ENCODE measurements at regions not wholly inside any gene's neighbourhood (a gene's known extent, or its start where the extent isn't known, plus 50 kb on each side); places are given as distances from the start of the nearest gene placed in this dataset.

DNA sequence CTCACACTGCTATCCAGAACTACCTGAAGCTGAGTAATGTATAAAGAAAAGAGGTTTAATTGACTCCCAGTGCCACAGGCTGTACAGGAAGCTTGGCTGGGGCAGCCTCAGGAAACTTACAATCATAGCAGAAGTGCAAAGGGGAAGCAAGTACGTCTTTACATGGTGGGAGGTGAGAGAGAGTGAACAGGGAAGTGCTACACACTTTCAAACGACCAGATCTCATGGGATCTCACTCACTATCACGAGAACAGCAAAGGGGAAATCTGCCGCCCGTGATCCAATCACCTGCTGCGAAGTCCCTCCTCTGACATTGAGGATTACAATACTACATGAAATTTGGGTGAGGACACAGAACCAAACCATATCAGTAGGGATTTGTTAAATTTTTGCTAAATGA is 150.4 kb upstream of the NXPH2 start:
- H3K9ac ChIP-seq (ENCODE audit: low read length): no peak overlapping the region
- peaks cover 6% of the 10 kb centered on the region for H3K4me1 ChIP-seq (ENCODE audit: control insufficient read depth, low read depth, low read length)
- no peak overlapping the region for H4K5ac ChIP-seq (ENCODE audit: low read length)
- no peak overlapping the region for H2BK120ac ChIP-seq (ENCODE audit: low read depth, low read length)
- H4K8ac ChIP-seq (ENCODE audit: low read depth, low read length): no peak overlapping the region
- H3K4me2 ChIP-seq (ENCODE audit: low read length): no peak overlapping the region
- no peak overlapping the region for H3K4me3 ChIP-seq (ENCODE audit: low read length)
- H3K27me3 ChIP-seq (ENCODE audit: insufficient read depth, low read length, poor library complexity): no peaks in the 10 kb centered on the region
- WGBS (ENCODE audit: extremely low coverage, insufficient coverage, low lambda C conversion rate): no CpG with 5 or more reads among the region's 6 CpGs
- no peak overlapping the region for H2BK5ac ChIP-seq (ENCODE audit: low read length)
- no peaks in the 10 kb centered on the region for H3K79me1 ChIP-seq (ENCODE audit: low read length)
- H3K23ac ChIP-seq (ENCODE audit: low read length): no peak overlapping the region
- H3K18ac ChIP-seq (ENCODE audit: low read length): no peak overlapping the region
- H3K79me2 ChIP-seq (ENCODE audit: control insufficient read depth, insufficient read depth, low read length): no peaks in the 10 kb centered on the region
- DNase-seq: no peak
- H3K56ac ChIP-seq (ENCODE audit: low read length): no peak overlapping the region
- no peak overlapping the region for H2BK15ac ChIP-seq (replicated peaks; ENCODE audit: low read depth)
- H3K36me3 ChIP-seq (ENCODE audit: control insufficient read depth, insufficient read depth, low read length): no peaks in the 10 kb centered on the region
- H3K4ac ChIP-seq (ENCODE audit: low read depth, low read length): no peak overlapping the region
- no peak overlapping the region for H2AK5ac ChIP-seq (ENCODE audit: low read length)
- no peak overlapping the region for H3K27ac ChIP-seq (ENCODE audit: low read depth, low read length)

DNA sequence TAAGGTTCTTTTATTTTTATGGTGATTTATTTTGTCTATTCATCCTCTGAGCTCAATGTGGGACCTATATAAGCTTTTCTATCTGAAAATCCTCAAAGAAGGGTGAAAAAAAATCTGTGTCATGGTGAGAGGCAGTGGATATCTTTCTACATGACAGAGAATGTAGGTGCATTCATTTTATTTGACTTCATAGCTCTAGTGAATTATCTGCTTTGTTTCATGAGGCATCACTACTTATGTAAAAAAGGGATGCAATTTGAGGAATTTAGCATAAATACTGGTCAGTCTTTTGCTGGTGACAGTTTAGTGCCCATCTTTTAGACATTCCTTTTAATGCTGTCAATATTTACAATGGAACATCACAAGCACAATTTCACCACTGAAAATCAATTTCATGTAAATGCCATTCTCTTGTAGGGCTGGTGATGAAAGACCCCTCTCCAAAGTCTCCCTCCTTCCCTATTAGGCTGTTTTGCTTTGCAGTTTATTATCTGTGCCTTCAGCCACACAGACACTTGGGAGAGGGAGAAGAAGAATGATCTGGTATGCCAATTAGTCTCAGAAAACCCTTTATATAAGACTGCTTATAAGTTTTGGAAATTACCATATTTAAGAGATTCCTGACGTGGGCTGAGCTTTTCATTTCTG is 148.3 kb upstream of the NXPH2 start:
- H3K36me3 ChIP-seq (ENCODE audit: control insufficient read depth, insufficient read depth, low read length): no peaks in the 10 kb centered on the region
- H3K4ac ChIP-seq (ENCODE audit: low read depth, low read length): no peak overlapping the region
- no peak overlapping the region for H2AK5ac ChIP-seq (ENCODE audit: low read length)
- H3K23ac ChIP-seq (ENCODE audit: low read length): no peak overlapping the region
- no peak overlapping the region for H3K56ac ChIP-seq (ENCODE audit: low read length)
- no peak overlapping the region for H4K8ac ChIP-seq (ENCODE audit: low read depth, low read length)
- no peaks in the 10 kb centered on the region for H3K79me2 ChIP-seq (ENCODE audit: control insufficient read depth, insufficient read depth, low read length)
- H3K79me1 ChIP-seq (ENCODE audit: low read length): no peaks in the 10 kb centered on the region
- no peak overlapping the region for H2BK120ac ChIP-seq (ENCODE audit: low read depth, low read length)
- no peak overlapping the region for H2BK5ac ChIP-seq (ENCODE audit: low read length)
- no peak overlapping the region for H3K27ac ChIP-seq (ENCODE audit: low read depth, low read length)
- H4K5ac ChIP-seq (ENCODE audit: low read length): no peak overlapping the region
- DNase-seq: no peak
- H3K18ac ChIP-seq (ENCODE audit: low read length): no peak overlapping the region
- H3K4me3 ChIP-seq (ENCODE audit: low read length): no peak overlapping the region
- no peaks in the 10 kb centered on the region for H3K27me3 ChIP-seq (ENCODE audit: insufficient read depth, low read length, poor library complexity)
- no peak overlapping the region for H3K4me2 ChIP-seq (ENCODE audit: low read length)
- WGBS (ENCODE audit: extremely low coverage, insufficient coverage, low lambda C conversion rate): no CpG with 5 or more reads among the region's 1 CpG
- no peak overlapping the region for H2BK15ac ChIP-seq (replicated peaks; ENCODE audit: low read depth)
- no peak overlapping the region for H3K9ac ChIP-seq (ENCODE audit: low read length)
- H3K4me1 ChIP-seq (ENCODE audit: control insufficient read depth, low read depth, low read length): peaks cover 6% of the 10 kb centered on the region

DNA sequence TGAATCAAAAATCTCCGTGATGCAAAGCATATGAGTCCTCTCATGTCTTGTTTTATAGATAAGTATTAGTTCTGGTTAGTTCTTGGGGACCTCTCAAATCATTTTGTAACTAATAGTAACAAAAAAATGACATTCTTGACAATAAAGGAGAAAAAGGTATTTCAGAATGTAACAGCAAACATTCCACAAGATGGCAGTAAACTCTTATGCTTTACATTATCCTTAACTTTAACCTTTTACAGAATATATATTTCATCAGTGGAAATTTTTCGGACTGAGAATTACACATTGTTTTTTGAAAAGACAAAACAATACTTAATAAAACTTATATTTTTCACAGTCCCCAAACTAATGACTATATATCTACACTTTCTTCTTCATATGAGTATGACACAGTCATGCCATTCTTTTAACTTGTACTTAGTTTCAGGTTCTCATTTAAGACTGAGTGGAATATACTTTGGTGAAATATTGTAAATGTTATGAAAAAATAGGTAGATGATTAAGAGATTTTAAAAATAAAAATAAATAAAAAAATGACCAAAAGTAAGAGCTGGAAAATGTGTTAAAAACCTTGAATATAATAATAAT is 142.9 kb upstream of the NXPH2 start:
- H2AK5ac ChIP-seq (ENCODE audit: low read length): no peak overlapping the region
- peak; percentile 31 for DNase-seq

DNA sequence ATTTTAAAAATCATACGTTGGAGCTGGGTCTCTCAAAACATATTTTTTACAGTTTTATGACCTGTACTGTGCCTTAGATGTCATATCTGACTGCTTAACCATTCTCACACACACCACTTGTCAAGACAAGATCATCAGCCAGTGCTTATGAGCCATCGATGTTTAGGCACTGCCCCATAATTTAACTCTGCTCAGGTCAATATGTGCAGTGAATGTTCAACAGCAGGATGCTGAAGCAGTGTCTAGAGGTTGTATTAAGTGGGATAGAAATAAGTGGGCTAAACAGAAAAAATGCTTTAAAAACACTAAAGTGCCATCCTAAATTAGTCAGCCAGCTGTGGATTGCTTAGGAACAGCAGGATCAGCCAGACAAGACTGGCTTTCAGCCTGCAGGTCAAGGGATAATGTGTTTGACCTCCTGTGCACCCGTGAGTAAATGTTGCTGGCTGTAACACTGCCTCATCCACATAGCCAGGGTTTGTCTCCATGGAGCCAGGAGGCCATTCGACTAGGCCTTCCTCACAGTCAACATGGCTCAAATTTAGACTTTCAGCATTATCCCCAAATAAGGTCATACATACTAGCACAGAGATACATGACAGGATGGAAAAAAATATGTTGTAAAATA is 139.0 kb upstream of the NXPH2 start:
- WGBS (ENCODE audit: extremely low coverage, insufficient coverage, low lambda C conversion rate): no CpG with 5 or more reads among the region's 4 CpGs
- no peaks in the 10 kb centered on the region for H3K36me3 ChIP-seq (ENCODE audit: control insufficient read depth, insufficient read depth, low read length)
- no peak overlapping the region for H3K23ac ChIP-seq (ENCODE audit: low read length)
- no peak overlapping the region for H3K4me3 ChIP-seq (ENCODE audit: low read length)
- H2BK15ac ChIP-seq (replicated peaks; ENCODE audit: low read depth): no peak overlapping the region
- H3K56ac ChIP-seq (ENCODE audit: low read length): no peak overlapping the region
- H4K5ac ChIP-seq (ENCODE audit: low read length): no peak overlapping the region
- no peak overlapping the region for H3K9ac ChIP-seq (ENCODE audit: low read length)
- no peak for DNase-seq
- no peak overlapping the region for H3K4ac ChIP-seq (ENCODE audit: low read depth, low read length)
- no peaks in the 10 kb centered on the region for H3K27me3 ChIP-seq (ENCODE audit: insufficient read depth, low read length, poor library complexity)
- H2BK120ac ChIP-seq (ENCODE audit: low read depth, low read length): no peak overlapping the region
- H4K8ac ChIP-seq (ENCODE audit: low read depth, low read length): no peak overlapping the region
- H3K79me1 ChIP-seq (ENCODE audit: low read length): no peaks in the 10 kb centered on the region
- H2AK5ac ChIP-seq (ENCODE audit: low read length): no peak overlapping the region
- no peak overlapping the region for H2BK5ac ChIP-seq (ENCODE audit: low read length)
- no peaks in the 10 kb centered on the region for H3K79me2 ChIP-seq (ENCODE audit: control insufficient read depth, insufficient read depth, low read length)
- no peak overlapping the region for H3K27ac ChIP-seq (ENCODE audit: low read depth, low read length)
- no peak overlapping the region for H3K18ac ChIP-seq (ENCODE audit: low read length)
- H3K4me2 ChIP-seq (ENCODE audit: low read length): no peak overlapping the region
- no peaks in the 10 kb centered on the region for H3K4me1 ChIP-seq (ENCODE audit: control insufficient read depth, low read depth, low read length)

More for the DNA sequence above, 142.9 kb upstream of the NXPH2 start:
- Histone ChIP-seq H3K4me2 (ENCODE audit: low read length) (no peak overlapping the region), H2BK15ac (replicated peaks; ENCODE audit: low read depth) (no peak overlapping the region), H3K56ac (ENCODE audit: low read length) (no peak overlapping the region), H3K23ac (ENCODE audit: low read length) (no peak overlapping the region), H3K27ac (ENCODE audit: low read depth, low read length) (no peak overlapping the region), H3K4me1 (ENCODE audit: control insufficient read depth, low read depth, low read length) (no peaks in the 10 kb centered on the region), H3K36me3 (ENCODE audit: control insufficient read depth, insufficient read depth, low read length) (no peaks in the 10 kb centered on the region), H2BK120ac (ENCODE audit: low read depth, low read length) (no peak overlapping the region), H4K5ac (ENCODE audit: low read length) (no peak overlapping the region), H2BK5ac (ENCODE audit: low read length) (no peak overlapping the region), H3K79me1 (ENCODE audit: low read length) (no peaks in the 10 kb centered on the region), H3K4me3 (ENCODE audit: low read length) (no peak overlapping the region), H4K8ac (ENCODE audit: low read depth, low read length) (no peak overlapping the region), H3K27me3 (ENCODE audit: insufficient read depth, low read length, poor library complexity) (no peaks in the 10 kb centered on the region), H3K4ac (ENCODE audit: low read depth, low read length) (no peak overlapping the region), H3K18ac (ENCODE audit: low read length) (no peak overlapping the region), H3K79me2 (ENCODE audit: control insufficient read depth, insufficient read depth, low read length) (no peaks in the 10 kb centered on the region), H3K9ac (ENCODE audit: low read length) (no peak overlapping the region)
- no CpG with 5 or more reads among the region's 2 CpGs for WGBS (ENCODE audit: extremely low coverage, insufficient coverage, low lambda C conversion rate)

DNA sequence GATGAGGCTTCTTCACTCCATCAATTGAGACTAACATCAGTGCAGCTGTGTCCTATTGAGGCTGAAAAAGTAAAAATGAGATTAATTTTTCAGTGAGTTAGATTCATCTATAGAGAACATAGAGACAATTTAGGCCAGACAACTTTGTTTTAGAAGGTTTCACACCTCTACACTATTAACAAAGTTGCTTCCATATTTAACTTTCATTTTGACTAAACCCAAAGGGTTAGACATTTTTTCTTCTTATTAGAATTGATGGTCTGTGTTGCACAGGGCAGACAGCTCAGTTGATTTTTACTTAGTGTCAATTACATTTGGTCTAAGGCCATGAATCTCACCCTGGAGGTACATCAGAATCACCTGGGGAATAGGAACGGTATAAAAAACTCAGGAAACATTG is 130.2 kb upstream of the NXPH2 start:
- no peaks in the 10 kb centered on the region for H3K27me3 ChIP-seq (ENCODE audit: insufficient read depth, low read length, poor library complexity)
- no peaks in the 10 kb centered on the region for H3K79me1 ChIP-seq (ENCODE audit: low read length)
- no peak overlapping the region for H3K27ac ChIP-seq (ENCODE audit: low read depth, low read length)
- no peak overlapping the region for H3K9ac ChIP-seq (ENCODE audit: low read length)
- H3K79me2 ChIP-seq (ENCODE audit: control insufficient read depth, insufficient read depth, low read length): no peaks in the 10 kb centered on the region
- H2BK5ac ChIP-seq (ENCODE audit: low read length): no peak overlapping the region
- H3K4ac ChIP-seq (ENCODE audit: low read depth, low read length): no peak overlapping the region
- no peak overlapping the region for H3K18ac ChIP-seq (ENCODE audit: low read length)
- H3K4me1 ChIP-seq (ENCODE audit: control insufficient read depth, low read depth, low read length): no peaks in the 10 kb centered on the region
- no peak overlapping the region for H2BK15ac ChIP-seq (replicated peaks; ENCODE audit: low read depth)
- no peak overlapping the region for H3K4me3 ChIP-seq (ENCODE audit: low read length)
- WGBS (ENCODE audit: extremely low coverage, insufficient coverage, low lambda C conversion rate): no CpG with 5 or more reads among the region's 1 CpG
- H3K4me2 ChIP-seq (ENCODE audit: low read length): no peak overlapping the region
- no peak overlapping the region for H4K5ac ChIP-seq (ENCODE audit: low read length)
- no peak for DNase-seq
- no peak overlapping the region for H2AK5ac ChIP-seq (ENCODE audit: low read length)
- no peak overlapping the region for H3K23ac ChIP-seq (ENCODE audit: low read length)
- H3K56ac ChIP-seq (ENCODE audit: low read length): no peak overlapping the region
- H2BK120ac ChIP-seq (ENCODE audit: low read depth, low read length): no peak overlapping the region
- no peaks in the 10 kb centered on the region for H3K36me3 ChIP-seq (ENCODE audit: control insufficient read depth, insufficient read depth, low read length)
- H4K8ac ChIP-seq (ENCODE audit: low read depth, low read length): no peak overlapping the region
